Dermis blood vessel endothelial cell (primary cell): ENCODE measurements at regions not wholly inside any gene's neighbourhood (a gene's known extent, or its start where the extent isn't known, plus 50 kb on each side); places are given as distances from the start of the nearest gene placed in this dataset.
"Not testable (repeated sequence)": the region's sequence is repeated elsewhere in the genome, so short reads cannot be mapped to it uniquely, and the experiment has no call there.

Source experiments
- DNase-seq: peaks from one replicate; pipeline ENCODE4 v3.0.0; 2010

GRCh38 chr13:80508031-80508430, 167.1 kb upstream of the SPRY2 start:
- no peak for DNase-seq

- no peak for DNase-seq
These were observed 163.5 kb upstream of the SPRY2 start for GRCh38 chr13:80504453-80504852.

GRCh38 chr13:80502359-80502758, 161.4 kb upstream of the SPRY2 start:
- DNase-seq, result no peak

- no peak for DNase-seq
These were observed 160.6 kb upstream of the SPRY2 start for GRCh38 chr13:80501556-80501955.

- no peak for DNase-seq
These were observed 158.8 kb upstream of the SPRY2 start for GRCh38 chr13:80499536-80500290.

GRCh38 chr13:80498433-80498832, 157.5 kb upstream of the SPRY2 start:
- no peak for DNase-seq

GRCh38 chr13:80497978-80498377, 157.1 kb upstream of the SPRY2 start:
- no peak for DNase-seq

- DNase-seq, result no peak
These were observed 156.5 kb upstream of the SPRY2 start for GRCh38 chr13:80497439-80497838.

- no peak for DNase-seq
These were observed 155.9 kb upstream of the SPRY2 start for GRCh38 chr13:80496721-80497397.

GRCh38 chr13:80490491-80490943, 149.6 kb upstream of the SPRY2 start:
- DNase-seq, result not testable (repeated sequence)

- no peak for DNase-seq
These were observed 145.5 kb upstream of the SPRY2 start for GRCh38 chr13:80486402-80486801.

- DNase-seq, result no peak
These were observed 142.2 kb upstream of the SPRY2 start for GRCh38 chr13:80483157-80483556.

- DNase-seq, result no peak
These were observed 140.7 kb upstream of the SPRY2 start for GRCh38 chr13:80481588-80481987.

GRCh38 chr13:80477661-80478443, 136.9 kb upstream of the SPRY2 start:
- no peak for DNase-seq

- DNase-seq, result no peak
These were observed 136.0 kb upstream of the SPRY2 start for GRCh38 chr13:80476953-80477352.

GRCh38 chr13:80475718-80476117, 134.8 kb upstream of the SPRY2 start:
- DNase-seq, result no peak

- DNase-seq, result peak; percentile 4
These were observed 132.8 kb upstream of the SPRY2 start for GRCh38 chr13:80473695-80474094.

GRCh38 chr13:80469853-80470381, 129.0 kb upstream of the SPRY2 start:
- DNase-seq, result peak; percentile 84

- DNase-seq, result no peak
These were observed 128.4 kb upstream of the SPRY2 start for GRCh38 chr13:80469105-80469852.

- no peak for DNase-seq
These were observed 124.4 kb upstream of the SPRY2 start for GRCh38 chr13:80465321-80465720.

- peak; percentile 71 for DNase-seq
These were observed 122.9 kb upstream of the SPRY2 start for GRCh38 chr13:80463673-80464352.

- no peak for DNase-seq
These were observed 121.6 kb upstream of the SPRY2 start for GRCh38 chr13:80462567-80462966.
